ENCODE measurements at regions not wholly inside any gene's neighbourhood (a gene's known extent, or its start where the extent isn't known, plus 50 kb on each side); places are given as distances from the start of the nearest gene placed in this dataset.

DNA sequence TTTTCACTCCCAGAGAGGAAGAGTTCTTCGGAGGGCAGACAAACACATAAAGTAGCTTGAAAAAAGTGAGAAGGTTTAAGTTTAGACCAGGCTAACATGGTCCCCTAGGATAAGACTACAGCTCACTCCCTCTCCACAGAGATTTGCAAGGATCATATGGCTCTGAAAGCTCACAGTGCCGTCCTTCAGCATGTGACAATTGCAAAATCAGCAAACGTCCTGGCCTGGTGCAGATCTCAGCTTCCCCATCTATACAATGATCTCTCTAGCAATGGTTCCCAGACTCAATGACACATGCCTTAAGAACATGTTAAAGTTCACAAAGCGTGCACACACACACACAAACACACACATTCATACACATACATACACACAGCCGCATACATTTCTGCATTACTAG lies 327.6 kb downstream of the ACTL7B start:
- DNase-seq (ENCODE audit: insufficient read length, low spot score) (no peak), FAIRE-seq (no peak)
- TF ChIP-seq POLR2A (IDR thresholded peaks at IDR 0.05; ENCODE audit: low read depth, low read length): no peak

DNA sequence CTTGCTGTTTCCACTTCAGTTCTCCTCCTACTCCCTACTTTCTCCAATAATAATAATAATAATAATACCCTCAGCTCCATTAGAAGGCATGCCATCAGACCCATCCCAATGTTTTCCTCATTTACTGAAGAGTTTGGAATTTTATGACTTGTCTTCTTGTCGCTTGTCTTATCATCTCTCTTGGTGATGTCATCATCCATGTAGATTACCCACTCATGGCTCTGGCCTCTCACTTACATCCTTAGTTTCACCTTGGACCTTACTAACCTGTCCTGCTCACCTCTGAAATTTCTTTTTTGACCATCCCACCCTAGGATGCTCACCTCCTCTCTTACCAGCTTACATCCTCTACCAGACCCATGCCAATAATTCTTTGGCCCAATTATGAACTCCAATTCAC lies 329.3 kb downstream of the ACTL7B start:
- TF ChIP-seq POLR2A (IDR thresholded peaks at IDR 0.05; ENCODE audit: low read depth, low read length): no peak
- FAIRE-seq (no peak), DNase-seq (ENCODE audit: insufficient read length, low spot score) (no peak)

DNA sequence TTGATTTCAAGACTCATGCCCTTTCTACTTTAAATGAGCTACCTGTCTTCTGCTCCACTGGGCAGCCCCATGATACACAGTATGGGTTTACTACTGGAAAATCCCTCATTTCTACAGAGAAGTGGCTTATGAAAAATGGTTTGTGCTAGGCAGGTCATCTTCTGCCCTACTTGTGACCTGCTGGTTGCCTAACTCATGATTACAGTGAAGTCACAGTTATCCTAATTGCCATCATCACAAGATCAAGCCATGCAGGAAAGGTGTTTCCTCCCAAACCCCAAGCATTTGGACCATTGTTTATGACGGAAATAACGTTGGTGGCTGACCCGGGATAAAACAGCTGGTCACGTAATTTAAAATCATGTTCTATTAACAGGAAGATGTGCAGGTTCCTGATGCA lies 330.6 kb downstream of the ACTL7B start:
- TF ChIP-seq POLR2A (IDR thresholded peaks at IDR 0.05; ENCODE audit: low read depth, low read length): no peak
- no peak for FAIRE-seq

DNA sequence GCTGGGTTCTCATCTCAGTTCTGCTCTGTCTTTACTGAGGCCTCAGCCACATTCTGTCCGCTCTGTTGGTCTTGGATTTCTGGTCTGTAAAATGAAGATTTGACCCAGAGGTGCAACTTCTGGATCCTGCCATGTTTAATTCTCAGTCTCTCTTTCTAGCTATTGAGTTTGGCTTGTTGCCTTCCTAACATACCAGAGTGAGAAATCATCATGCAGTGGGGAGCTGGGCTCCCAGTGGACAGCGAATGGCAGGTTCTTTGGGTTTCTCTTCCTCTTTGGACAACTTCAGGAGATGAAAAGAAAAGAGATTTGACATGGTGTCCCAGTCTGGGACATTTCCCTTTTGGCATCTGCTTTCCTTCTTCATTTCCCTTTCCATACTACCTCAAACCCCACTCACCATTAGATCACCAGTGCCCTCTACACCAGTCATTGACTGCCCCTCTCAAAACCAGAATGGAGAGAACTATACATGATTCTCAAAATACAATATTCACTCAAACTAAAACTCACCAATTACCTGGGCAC lies 334.7 kb downstream of the ACTL7B start:
- TF ChIP-seq POLR2A (IDR thresholded peaks at IDR 0.05; ENCODE audit: low read depth, low read length): no peak
- FAIRE-seq (peak; percentile 98), DNase-seq (ENCODE audit: insufficient read length, low spot score) (peak; percentile 75)

More for the DNA sequence above, 330.6 kb downstream of the ACTL7B start:
- DNase-seq (ENCODE audit: insufficient read length, low spot score): no peak

DNA sequence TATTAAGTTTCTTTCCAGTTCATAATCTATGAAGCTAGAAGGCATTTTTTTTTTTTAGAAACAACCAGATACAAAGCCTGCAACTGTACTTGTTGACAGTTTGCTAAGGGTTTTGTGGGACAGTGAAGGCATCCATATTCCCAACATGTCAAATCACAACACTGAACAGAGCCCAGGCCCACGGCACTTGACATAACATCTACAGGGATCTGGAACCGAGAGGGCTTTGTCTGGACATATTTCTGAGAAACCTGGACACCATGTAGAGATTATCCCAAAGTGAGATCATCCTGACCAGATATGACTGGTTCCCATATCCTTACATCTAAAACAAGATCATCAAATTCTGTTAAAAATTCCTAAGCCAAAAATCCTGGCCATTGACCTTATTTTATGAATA lies 336.3 kb downstream of the ACTL7B start:
- DNase-seq (ENCODE audit: insufficient read length, low spot score): no peak
- TF ChIP-seq POLR2A (IDR thresholded peaks at IDR 0.05; ENCODE audit: low read depth, low read length): no peak
- no peak for FAIRE-seq

DNA sequence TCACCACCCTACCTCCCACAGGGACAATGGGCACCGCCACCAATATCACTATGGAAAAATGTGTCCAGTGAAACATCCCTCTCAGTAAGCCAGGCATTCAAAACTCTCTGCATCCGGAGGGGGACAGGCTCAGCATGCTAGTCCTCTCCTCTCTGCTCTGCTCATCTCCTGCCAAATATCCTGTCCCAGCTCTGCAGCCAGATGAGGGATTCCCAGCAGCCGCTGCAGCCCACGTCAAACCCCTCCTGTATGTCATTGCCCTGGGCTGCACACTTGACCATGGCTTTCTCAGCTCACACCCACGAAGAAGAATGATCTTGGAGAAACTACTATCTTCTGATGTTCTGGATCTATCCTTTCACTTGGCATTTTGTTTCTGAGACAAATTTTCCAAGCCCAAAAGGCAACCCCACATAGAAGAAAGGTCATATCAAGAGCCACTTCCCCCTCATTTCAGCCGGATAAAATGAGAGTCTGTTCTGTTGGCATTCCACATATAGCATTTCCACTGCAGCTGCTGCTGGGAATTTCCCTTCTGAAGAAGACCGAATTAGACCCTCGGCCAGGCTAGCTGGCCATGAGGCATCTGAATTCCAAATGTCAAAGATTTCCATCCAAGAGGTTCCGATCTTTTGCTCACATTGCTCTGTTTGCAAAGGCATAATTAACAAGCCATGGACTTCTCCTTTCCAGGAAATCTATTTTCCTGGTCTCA lies 338.0 kb downstream of the ACTL7B start:
- no peak for TF ChIP-seq POLR2A (IDR thresholded peaks at IDR 0.05; ENCODE audit: low read depth, low read length)
- DNase-seq (ENCODE audit: insufficient read length, low spot score) (no peak), FAIRE-seq (no peak)

DNA sequence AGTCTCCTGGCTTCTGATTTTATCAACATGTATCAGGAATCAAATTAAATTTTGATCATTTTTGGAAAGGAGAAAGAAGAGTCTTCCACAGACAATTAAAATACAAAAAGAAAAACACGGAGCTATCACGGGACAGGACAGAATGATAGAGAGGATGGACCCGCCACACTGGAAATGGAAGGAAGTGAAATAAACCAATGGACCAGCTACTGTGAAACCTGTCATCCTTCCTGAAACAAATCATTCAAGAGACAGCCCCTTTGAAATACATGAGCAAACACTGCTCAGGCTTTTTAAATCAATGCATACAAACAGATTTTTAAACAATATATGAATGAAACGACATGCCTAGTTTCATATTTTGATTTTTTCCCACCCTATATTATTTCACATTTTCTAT lies 339.4 kb downstream of the ACTL7B start:
- no peak for FAIRE-seq
- DNase-seq (ENCODE audit: insufficient read length, low spot score): no peak
- TF ChIP-seq POLR2A (IDR thresholded peaks at IDR 0.05; ENCODE audit: low read depth, low read length): no peak

DNA sequence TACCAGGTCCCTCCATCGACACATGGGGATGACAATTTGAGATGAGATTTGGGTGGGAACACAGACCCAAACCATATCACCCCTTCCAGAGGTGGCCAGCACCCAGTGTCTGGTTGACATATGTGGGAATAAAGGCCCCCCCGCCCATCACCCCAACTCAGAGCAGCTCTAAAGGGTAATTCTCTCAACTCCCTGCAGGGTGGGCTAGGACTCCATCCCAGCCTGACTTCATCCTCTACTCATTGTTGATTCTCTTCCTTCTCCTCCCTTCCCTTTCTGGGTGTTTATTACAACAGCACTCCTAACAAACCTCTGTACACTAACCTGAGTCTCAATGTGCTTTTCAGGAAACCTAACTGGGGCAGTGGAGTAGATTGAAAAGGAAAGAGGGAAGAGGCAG lies 339.9 kb downstream of the ACTL7B start:
- DNase-seq (ENCODE audit: insufficient read length, low spot score) (no peak), FAIRE-seq (no peak)
- no peak for TF ChIP-seq POLR2A (IDR thresholded peaks at IDR 0.05; ENCODE audit: low read depth, low read length)

DNA sequence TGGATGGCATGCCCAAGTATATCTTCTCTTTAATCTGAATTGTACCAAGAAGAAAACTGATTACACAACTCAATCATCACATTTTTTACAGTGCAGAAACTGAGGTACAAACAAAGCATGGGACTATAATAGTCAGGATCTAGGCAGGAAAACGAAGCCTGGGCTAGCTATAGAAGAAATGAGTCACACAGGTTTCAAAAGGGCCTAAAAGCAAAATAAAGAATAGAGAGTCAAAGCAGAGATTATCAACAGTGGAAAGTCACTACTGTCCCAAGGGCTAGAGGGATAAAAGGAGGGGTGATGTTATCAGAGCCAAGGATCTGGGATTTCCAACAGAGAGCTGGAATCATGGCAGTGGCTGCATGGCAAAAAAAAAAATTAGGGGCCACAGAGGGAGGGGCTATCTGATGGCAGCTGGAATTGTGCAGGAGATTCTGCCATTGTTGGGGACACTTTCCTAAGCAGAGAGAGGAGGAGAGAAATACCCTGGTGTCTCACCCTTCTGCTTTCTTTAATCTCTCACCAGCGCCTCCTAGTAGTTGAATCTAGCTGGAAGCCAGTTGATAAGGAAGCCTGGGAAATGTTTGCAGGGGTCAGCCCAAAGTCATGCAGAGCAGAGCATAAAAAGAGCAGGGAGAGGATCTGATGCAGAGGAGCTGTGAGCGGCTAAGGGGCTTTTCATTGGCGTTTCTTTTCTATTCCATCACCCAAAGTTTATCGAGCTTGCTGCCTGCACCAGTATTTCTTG lies 343.2 kb downstream of the ACTL7B start:
- TF ChIP-seq POLR2A (IDR thresholded peaks at IDR 0.05; ENCODE audit: low read depth, low read length): no peak
- FAIRE-seq (peak; percentile 23), DNase-seq (ENCODE audit: insufficient read length, low spot score) (no peak)

DNA sequence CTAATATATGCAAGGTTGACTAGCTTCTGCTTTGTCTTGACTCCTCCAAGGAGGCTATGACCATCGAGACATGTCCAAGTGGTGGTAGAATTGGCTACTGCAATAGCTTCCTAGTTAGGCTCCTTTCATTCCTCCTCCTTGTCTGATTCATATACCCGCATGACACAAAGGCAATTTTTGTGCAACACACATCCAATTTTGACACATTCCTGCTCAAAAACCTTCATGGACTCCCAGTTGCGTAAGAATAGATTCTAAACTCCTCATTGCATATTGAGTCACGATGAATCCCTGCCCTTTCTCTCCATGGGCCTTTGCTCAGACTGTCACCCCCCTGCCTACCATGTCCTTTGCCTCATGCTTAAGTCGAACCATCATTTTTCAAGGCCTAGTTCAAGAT lies 344.5 kb downstream of the ACTL7B start:
- no peak for TF ChIP-seq POLR2A (IDR thresholded peaks at IDR 0.05; ENCODE audit: low read depth, low read length)
- no peak for DNase-seq (ENCODE audit: insufficient read length, low spot score)
- no peak for FAIRE-seq

DNA sequence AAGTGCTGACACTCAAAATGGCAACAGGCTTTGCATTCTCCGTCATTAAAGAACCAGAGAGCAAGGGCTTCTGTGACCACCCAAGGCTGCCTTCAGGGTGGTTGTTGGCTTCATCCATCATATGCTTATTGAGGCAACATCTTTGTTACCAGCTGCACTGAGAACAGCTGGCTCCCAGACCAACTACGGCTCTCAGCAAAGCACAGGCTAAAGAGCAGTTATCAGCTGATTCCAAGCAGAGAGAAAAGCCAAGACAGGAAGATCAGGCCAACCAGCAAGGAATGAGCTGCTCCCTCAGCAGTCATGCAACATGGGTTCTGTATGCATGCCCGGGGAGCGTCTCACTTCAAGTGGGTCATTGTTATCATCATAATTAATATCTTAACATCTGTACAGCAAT lies 358.9 kb downstream of the ACTL7B start:
- TF ChIP-seq POLR2A (IDR thresholded peaks at IDR 0.05; ENCODE audit: low read depth, low read length): no peak
- DNase-seq (ENCODE audit: insufficient read length, low spot score) (no peak), FAIRE-seq (no peak)

DNA sequence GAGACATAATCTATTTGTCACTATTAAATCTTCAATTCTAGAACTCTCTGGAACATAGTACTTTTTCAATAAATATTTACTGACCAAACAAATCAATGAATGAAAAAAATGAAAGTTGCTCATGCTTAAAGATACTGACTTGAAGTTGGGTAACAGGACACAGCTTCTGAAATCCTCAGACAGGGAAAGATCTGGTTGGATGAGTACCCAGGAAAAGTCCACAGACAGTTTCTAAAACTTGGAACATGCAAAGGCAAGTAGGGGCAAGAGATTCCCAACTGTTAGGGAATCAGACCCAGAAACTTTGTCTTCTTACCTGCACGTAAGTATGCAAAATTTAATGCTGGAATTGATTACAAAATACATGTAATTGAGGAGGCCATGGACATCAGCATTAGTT lies 366.2 kb downstream of the ACTL7B start:
- no peak for FAIRE-seq

DNA sequence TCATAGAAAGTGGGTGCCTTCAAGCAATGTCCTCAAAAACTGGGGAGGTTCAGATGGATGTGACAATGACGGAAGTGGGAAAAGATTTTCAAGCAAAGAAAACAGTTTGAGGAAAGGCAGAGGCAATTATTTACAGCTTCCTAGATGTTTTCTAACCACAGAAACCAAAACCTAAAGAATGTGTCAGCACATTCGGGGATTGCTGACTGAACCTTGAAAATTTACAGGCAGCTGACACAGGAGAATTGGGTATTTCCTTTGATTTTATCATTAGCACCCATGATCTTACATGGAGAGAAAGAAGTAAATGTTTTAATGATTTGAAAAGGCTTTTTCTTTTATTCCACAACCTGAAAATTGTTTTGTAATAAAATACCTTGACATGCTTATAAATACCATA lies 369.0 kb downstream of the ACTL7B start:
- no peak for DNase-seq (ENCODE audit: insufficient read length, low spot score)
- peak; percentile 95 for FAIRE-seq
- TF ChIP-seq POLR2A (IDR thresholded peaks at IDR 0.05; ENCODE audit: low read depth, low read length): no peak

More for the DNA sequence above, 366.2 kb downstream of the ACTL7B start:
- TF ChIP-seq POLR2A (IDR thresholded peaks at IDR 0.05; ENCODE audit: low read depth, low read length): no peak
- no peak for DNase-seq (ENCODE audit: insufficient read length, low spot score)

DNA sequence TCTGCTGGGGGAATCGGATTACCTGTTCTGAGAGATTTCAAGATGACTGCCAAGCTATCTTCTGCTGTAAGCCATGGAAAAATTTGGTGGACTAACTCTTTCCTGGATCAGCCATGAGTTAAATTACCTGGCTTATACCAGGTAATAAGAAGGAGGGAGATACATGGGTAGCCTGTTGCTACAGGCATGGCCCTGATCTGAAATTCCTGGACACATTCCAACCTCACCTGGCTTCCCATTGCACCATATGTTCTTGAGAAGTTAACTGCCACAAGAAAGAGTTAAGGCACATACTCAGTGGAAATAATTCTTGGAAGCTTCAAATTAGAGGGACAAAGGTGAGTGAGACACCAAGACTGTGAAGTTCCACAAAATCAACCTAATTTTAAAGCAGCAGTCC lies 371.3 kb downstream of the ACTL7B start:
- TF ChIP-seq POLR2A (IDR thresholded peaks at IDR 0.05; ENCODE audit: low read depth, low read length): no peak
- DNase-seq (ENCODE audit: insufficient read length, low spot score) (no peak), FAIRE-seq (no peak)

DNA sequence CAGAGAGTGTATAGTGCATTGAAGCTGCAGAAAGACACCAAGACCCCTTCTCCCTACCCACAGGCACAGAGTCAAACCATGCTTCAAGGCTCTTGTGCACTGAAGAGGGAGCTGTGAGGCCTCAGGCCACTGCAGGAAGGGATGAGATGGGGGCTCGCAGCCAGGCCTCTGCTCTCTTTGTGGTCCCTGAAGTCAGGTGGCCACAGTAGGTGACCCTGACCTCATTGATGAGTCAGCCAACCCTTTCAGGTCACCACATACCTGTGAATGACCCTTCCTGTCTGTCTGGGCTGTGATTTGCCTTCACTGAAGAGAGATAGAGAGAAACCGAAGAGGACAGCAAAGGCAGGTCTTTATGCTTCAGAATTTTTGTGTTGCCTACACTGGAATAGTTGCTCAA lies 372.1 kb downstream of the ACTL7B start:
- FAIRE-seq (no peak), DNase-seq (ENCODE audit: insufficient read length, low spot score) (no peak)
- TF ChIP-seq POLR2A (IDR thresholded peaks at IDR 0.05; ENCODE audit: low read depth, low read length): no peak

Measured in H54 (cell line).